ENCODE measurements at regions not wholly inside any gene's neighbourhood (a gene's known extent, or its start where the extent isn't known, plus 50 kb on each side); places are given as distances from the start of the nearest gene placed in this dataset.
A peak's percentile ranks its signal among the peaks of the same experiment; 100 is the strongest.
"Not testable (repeated sequence)": the region's sequence is repeated elsewhere in the genome, so short reads cannot be mapped to it uniquely, and the experiment has no call there.

GRCh38 chr1:214991691-214992315 lies 90.7 kb upstream of the KCNK2 start:
- DNase-seq: no peak

- peak; percentile 93 for DNase-seq
Observed at GRCh38 chr1:214993419-214993818, 89.1 kb upstream of the KCNK2 start.

- DNase-seq: no peak
Observed at GRCh38 chr1:214997685-214998084, 84.9 kb upstream of the KCNK2 start.

DNA sequence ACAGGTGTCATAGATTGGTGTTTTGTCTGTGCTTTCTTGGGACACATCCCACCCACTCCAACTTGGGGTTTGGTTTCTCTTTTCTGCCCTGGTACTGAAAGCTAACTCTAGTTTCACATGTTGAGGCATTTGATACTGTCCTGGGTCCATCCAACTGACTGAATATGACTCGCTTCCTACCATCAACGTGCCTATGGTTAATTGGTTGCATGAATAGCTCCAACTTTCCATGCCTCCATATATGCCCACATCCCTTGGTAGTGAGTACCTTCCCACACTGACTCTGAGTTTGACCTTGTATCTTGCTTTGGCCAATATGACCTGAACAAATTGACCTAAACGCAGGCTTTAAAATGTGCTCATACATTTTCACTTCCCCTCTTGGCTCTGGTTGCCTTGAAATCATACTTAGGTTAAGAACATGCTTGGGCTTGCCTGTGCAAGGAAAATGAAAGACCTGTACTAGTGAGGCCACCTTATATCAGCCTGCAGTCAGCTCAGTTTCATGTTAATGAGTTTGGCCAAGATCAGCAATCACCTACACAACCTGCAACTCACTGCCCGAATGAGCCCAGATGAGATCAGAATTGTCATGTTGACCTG lies 81.0 kb upstream of the KCNK2 start:
- no peak for DNase-seq

DNA sequence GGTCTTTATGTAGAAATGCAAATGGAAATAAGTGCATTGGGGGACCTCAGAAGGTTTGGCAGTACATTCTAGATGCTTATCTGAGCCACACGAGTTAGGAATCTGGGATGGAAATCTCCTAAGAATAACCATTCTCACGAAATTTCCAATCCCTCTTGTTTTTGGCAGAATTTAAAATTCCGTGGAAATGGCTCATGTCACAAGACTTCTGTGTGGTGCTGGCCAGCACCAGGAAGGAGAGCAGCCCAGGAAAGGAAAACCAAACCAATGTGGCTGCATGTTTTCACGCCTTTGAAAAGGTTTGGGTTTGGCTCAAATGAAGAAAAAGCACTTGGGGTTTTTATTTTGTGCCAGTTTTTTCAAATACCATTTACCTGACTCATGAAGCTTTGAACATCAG lies 80.1 kb upstream of the KCNK2 start:
- DNase-seq: peak; percentile 97

DNA sequence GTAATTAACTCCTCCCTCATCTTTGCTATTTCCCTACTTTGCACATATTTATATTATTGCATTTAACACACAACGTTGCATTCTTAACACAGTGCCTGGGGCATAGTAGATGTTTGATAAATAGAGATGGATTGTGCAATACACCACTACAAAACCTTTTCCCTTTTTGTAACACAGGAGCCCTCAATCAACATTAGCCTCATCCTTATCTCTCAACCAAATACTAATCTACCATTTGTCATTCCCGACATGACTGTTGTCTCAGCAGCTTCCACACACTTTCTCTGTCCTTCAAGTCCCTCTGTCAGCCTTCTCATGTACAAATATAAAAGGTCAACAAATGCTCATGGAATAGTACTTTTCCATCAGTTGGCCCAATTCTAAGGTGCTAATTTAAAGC lies 78.9 kb upstream of the KCNK2 start:
- DNase-seq: no peak

GRCh38 chr1:215004121-215004827 lies 78.3 kb upstream of the KCNK2 start:
- peak; percentile 87 for DNase-seq

DNA sequence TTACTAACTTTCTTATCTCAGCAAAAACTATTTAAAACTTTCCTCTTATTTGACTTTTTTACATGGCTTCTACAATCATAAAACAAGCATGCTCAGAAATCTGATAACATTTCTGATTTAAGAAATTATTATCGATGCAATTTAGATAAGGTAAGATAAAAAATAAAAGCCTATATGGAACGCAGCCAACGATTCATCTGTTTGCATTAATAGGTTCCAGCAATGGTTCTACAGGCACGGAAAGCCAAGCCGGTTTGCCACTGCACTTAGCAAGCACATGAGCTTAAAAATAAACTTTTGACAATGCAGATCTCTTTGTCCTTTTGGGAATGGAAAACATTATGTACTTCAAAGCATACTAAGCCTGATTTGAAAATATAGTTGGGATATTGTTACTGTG lies 77.5 kb upstream of the KCNK2 start:
- DNase-seq: peak; percentile 68

GRCh38 chr1:215005656-215006345 lies 76.7 kb upstream of the KCNK2 start:
- DNase-seq: peak; percentile 65

GRCh38 chr1:215007880-215008279 lies 74.7 kb upstream of the KCNK2 start:
- peak; percentile 83 for DNase-seq

- peak; percentile 57 for DNase-seq
Observed at GRCh38 chr1:215018555-215018954, 64.0 kb upstream of the KCNK2 start.

GRCh38 chr1:215022204-215022603 lies 60.3 kb upstream of the KCNK2 start:
- DNase-seq: no peak

DNA sequence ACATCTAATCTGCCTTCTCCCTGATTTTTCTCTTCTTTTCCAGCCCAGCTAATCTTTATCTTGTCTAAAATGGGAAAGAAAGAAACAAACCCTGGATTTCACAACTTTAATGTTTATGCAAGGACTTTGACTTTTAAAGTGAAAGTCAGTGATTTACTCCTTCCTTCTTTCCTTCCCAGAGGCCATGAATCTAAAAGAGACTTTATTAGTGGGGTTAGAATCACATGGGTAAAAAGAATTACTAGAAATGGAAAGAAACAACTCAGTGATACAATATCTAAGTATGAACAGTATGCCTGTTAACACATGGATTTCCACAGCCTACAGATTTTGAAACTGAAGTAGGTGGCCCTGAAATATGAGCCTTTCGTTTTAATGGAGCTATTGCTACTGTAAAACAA lies 59.8 kb upstream of the KCNK2 start:
- peak; percentile 90 for DNase-seq

DNA sequence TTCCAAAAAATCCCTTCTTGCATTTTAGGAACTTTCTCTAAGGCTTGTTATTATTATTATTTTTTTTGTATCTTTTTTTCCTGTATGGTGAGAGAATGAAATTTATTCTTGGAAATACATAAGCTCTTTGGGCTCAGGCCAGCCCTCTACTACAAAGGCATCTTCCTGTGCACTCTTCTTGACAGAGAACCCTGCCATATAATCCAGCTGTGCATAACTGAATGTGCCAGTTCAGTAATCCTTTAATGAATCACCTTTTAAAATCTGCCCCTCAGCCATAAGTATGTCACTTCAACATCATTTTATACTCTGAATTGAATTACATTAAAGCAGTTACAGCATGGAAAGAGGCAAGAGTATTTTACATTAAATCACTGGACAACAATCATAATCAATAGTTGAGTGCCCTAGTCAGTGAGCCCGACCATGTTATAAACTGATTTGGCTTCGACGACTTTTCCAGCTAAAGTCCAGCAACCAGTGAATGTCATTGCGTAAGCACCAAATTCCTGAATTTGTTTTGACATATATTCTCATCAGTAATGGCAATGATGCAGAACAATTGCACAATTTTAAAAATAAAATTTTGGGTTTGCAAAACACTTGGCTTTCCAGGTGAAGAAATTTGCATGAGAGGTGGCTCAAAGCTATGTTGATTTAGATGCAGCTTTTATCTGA lies 59.2 kb upstream of the KCNK2 start:
- peak; percentile 45 for DNase-seq

DNA sequence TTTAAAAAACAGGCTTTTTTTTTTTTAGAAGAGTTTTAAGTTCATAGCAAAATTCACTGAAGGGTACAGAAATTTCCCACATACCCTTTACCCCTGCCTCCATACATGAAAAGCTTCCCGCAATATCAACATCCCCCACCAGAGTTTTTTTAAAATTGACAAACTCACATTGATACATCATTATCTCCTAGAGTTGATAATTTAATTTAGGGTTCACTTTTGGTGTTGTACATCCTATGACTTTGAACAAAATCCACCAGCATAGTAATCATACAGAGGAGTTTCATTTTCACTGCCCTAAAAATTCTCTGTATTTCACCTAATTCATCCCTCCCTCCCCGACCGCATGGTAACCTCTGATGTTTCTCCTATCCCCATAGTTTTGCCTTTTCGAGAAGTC lies 53.6 kb upstream of the KCNK2 start:
- no peak for DNase-seq

DNA sequence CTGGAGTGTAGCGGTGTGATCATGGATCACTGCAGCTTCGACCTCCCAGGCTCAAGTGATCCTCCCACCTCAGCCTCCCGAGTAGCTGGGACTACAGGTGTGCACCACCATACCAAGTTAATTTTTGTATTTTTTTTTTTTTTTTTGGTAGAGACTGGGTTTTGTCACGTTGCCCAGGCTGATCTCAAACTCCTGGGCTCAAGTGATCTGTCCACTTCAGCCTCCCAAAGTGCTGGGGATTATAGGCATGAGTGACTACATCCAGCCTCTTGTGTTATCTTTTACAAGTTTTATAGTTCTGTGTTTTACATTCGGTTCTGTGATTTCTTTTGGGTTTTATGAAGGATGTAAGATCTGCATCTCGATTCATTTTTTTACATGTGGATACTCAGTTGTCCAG lies 52.0 kb upstream of the KCNK2 start:
- DNase-seq: not testable (repeated sequence)

GRCh38 chr1:215031392-215031791 lies 51.1 kb upstream of the KCNK2 start:
- DNase-seq: no peak
